ENCODE measurements at regions not wholly inside any gene's neighbourhood (a gene's known extent, or its start where the extent isn't known, plus 50 kb on each side); places are given as distances from the start of the nearest gene placed in this dataset.

DNA sequence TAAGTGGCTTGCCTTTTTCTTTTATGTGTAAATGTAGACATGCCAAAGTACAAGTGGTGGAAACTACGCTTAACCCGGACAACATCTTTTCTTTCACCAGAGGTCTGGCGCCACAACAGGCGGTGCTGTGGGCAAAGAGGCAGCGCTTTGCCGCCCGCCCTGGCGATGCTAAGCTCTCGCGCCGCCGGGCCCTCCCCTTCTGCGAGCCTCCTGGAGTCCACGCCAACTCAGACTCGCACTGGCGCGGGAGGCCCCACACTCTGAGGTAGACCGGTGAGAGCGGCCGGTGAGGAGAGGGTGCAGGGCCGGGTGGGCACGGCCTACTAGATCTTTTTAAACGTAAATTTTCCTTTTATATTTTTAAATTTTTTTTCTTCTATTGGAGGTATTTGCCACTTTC is 2253.1 kb upstream of the C9orf72 start:
- no peak for TF ChIP-seq CTCF (IDR thresholded peaks at IDR 0.05)
- no peak for TF ChIP-seq POLR2A (IDR thresholded peaks at IDR 0.05)
- TF ChIP-seq EP300 (IDR thresholded peaks at IDR 0.05): no peak

Data from ovary (tissue), 3 donors.